Retina (tissue), 1 donor: ENCODE measurements at regions not wholly inside any gene's neighbourhood (a gene's known extent, or its start where the extent isn't known, plus 50 kb on each side); places are given as distances from the start of the nearest gene placed in this dataset.
"Not testable (repeated sequence)": the region's sequence is repeated elsewhere in the genome, so short reads cannot be mapped to it uniquely, and the experiment has no call there.

Experiments used
- DNase-seq: peaks from one replicate; pipeline ENCODE4 v3.0.0-alpha.2; 2016

DNA sequence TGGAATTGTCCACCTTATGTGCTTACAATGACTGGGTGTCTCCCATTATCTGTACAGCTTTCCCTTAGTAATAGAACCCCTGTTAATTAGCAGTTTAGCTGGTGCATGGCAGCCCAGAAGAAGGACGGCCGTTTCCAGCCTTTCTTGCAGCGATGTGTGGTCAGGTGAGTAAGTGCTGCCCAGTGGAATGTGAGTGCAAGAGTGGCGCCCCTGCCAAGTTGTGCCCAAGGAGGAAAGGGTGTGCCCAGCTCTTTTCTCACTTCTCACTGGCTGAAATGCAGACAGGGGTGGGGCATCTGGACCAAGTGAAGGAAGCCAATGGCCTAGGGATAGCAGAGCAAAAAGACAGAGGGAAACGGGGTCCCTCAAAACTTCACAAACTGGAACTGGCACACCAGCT, 296.8 kb downstream of the PREX1 start:
- no peak for DNase-seq

DNA sequence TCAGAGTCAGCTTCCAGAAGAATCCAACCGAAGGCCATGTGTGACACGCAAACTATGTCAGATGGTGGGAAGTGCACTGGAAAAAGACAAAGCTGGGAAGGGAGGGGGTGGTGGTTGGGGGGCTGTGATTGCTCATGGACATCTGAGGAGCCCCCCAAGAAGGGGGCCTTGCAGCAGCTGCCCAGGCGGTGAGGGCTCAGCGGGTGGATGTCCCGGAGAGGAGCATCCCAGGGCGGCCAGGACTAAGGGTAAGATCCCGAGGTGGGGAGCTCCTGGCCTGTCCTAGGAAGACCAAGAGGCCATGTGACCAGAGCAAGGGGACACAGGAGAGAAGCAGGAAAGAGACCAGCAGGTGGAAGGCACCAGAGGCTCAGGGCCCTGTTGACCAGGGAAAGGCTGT, 299.5 kb downstream of the PREX1 start:
- no peak for DNase-seq

DNA sequence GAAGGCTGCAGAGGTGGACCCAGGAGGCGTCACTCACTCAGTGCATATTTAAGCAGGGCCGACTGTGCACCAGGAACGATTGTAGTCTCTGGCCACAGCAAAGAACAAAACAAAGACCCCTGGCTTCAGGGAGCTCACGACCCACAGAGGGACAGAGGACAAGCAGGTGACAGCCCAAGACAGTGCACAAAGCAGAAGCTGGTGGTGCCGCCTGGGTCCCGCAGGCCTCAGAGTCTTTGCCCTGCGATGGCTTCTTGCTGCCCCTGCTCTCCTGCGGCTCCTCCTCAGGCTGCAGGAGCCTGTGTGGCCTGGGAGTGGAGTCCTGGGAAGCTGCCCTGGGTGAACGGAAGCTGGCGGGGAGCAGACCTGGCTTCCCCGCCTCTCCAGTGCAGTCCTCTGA, 300.0 kb downstream of the PREX1 start:
- no peak for DNase-seq

DNA sequence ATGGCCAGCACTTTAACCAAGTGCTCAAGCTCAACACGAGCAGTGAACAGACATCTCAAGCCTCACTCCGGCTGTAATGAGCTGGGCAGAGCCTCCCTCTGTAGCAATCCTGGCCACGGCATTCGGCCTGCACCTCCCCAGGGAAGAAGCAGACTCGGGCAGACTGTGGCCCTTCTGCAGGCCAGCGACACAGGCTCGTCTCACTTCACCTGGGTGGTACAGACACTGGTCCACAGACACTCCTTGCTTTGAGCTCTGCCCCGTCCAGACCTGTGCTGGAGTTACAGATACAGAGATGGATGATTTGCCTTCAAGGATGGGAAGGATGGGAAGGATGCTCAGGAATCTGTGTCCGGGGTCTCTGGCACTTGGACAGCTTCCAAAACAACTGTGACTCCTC, 300.9 kb downstream of the PREX1 start:
- DNase-seq: no peak

DNA sequence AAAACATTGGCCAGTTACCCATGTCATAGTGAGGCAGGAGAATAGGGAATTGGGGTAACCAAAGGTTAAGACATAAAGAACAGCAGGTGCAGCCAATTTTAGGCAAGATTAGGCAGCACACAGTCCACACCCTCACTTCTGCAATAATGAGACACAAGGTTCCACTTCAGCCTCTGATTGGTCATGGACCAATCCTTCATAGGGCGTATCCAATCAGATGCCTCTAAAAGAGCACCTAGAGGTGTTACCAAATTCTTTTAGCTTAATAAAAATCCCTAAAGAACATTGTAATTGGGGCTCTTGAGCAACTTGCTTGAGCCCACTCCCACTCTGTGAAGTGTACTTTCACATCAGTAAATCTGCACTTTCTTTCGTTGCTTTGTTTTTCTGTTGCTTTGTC, 302.4 kb downstream of the PREX1 start:
- DNase-seq: no peak

DNA sequence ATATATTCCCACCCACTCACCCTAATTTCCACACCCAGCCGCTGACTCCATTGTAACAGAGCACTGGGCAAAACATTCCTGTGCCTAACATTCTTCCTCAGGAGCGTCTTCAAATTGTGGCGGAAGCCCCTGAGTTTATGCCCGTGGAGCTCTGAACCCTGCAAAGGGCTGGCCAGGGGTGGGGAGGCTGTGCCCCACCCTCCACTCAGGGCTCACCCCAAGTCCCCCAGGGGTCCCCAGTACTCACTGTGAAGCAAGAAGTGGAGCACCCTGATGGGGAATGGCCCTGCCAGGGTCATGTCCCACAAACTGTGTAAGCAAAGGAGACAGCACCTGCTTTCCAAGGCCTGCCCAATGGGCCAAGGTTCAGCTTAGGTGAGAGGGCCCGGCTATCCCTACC, 303.2 kb downstream of the PREX1 start:
- DNase-seq: no peak

DNA sequence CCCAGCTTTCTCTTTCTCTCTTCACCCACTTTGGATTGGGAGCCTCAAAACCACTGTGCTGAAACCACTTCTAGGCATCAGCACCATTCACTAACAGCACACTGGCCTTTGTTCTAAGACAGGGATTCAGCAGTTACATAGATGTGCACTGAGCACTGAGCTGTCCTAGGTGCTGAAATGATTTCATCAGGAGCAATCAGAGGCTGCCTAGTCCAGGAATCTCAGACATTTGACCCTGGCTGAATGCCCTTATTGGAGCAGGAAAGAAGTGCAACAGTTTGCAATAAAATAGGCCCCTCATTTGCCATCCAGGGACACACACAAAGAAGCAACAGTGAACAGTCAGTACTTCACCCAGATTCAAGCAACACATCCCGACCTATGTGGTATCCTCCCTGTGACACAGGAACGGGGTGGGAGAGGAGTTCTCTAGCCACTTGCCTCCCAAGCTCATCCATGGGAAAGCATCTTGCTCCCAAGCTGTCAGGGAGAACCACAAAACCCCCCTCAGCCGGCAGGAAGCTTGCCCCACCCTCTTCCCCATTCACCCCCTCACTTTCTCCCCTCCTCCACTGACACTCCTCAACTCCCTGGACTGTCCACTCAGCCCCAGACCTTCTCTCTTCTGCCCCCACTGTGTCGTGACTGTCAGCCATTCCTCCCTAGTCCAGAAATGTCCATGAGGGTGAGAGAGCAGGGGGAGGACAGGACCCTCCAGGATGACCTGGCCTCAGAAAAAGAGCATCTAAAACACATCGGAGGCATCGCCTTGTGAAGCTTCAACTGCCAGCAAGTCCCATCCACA, 304.4 kb downstream of the PREX1 start:
- DNase-seq: peak; percentile 57

DNA sequence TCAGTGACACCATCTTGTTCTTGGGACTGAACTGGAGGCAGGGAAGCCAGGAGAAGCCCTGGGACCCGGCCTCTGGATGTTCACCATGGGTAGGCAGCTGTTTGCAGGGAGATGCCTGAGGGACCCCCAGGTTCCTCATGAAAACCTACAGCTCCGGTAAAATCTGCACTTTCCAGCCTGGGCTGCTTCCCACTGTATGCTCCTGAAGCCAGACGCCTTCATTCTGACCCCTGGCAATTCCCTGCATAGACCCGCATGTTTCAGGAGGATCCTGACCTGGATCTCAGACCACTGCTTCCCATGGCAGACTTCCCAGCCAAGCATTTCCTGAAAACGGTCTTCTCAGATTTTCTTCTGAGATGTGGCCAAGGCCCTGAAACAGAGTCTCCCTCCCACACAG, 306.7 kb downstream of the PREX1 start:
- DNase-seq: no peak

DNA sequence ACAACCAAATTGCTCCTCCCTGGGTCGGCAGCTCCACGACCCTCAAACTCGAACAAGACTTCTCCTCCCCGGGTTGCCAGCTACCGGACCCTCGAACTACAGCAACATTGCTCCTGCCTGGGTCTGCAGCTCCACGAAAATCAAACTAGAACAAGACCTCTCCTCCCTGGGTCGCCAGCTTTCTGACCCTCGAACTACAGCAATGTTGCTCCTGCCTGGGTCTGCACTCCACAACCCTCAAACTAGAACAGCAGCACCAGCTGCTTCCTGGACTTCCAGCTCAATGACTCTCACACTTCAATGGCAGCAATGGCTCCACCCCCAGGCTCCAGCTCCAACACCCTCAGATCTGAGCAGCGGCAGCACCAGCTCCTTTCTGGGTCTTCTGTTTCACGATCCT, 311.6 kb downstream of the PREX1 start:
- DNase-seq: peak; percentile 90

DNA sequence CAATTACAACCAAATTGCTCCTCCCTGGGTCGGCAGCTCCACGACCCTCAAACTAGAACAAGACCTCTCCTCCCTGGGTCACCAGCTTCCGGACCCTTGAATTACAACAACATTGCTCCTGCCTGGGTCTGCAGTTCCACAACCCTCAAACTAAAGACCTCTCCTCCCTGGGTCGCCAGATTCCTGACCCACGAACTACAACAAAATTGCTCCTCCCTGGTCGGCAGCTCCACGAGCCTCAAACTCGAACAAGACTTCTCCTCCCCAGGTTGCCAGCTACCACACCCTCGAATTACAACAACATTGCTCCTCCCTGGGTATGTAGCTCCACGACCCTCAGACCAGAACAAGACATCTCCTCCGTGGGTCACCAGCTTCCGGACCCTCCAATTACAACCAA, 313.2 kb downstream of the PREX1 start:
- not testable (repeated sequence) for DNase-seq

DNA sequence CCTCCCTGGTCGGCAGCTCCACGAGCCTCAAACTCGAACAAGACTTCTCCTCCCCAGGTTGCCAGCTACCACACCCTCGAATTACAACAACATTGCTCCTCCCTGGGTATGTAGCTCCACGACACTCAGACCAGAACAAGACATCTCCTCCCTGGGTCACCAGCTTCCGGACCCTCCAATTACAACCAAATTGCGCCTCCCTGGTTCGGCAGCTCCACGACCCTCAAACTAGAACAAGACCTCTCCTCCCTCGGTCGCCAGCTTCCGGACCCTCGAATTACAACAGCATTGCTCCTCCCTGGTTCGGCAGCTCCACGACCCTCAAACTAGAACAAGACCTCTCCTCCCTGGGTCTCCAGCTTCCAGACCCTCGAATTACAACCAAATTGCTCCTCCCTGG, 315.3 kb downstream of the PREX1 start:
- DNase-seq: not testable (repeated sequence)

DNA sequence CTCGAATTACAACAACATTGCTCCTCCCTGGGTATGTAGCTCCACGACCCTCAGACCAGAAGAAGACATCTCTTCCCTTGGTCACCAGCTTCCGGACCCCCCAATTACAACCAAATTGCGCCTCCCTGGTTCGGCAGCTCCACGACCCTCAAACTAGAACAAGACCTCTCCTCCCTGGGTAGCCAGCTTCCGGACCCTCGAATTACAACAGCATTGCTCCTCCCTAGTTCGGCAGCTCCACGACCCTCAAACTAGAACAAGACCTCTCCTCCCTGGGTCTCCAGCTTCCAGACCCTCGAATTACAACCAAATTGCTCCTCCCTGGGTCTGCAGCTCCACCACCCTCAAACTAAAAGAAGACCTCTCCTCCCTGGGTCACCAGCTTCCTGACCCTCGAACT, 322.7 kb downstream of the PREX1 start:
- not testable (repeated sequence) for DNase-seq

DNA sequence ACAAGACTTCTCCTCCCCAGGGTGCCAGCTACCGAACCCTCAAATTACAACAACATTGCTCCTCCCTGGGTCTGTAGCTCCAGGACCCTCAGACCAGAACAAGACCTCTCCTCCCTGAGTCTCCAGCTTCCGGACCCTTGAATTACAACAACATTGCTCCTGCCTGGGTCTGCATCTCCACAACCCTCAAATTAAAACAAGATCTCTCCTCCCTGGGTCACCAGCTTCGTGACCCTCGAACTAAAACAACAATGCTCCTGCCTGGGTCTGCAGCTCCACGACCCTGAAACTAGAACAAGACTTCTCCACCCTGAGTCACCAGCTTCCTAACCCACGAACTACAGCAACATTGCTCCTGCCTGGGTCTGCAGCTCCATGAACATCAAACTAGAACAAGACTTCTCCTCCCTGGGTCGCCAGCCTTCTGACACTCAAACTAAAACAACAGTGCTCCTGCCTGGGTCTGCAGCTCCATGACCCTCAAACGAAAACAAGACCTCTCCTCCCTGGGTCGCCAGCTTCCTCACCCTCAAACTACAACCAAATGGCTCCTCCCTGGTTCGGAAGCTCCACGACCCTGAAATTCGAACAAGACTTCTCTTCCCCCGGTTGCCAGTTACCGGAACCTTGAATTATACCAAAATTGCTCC, 324.5 kb downstream of the PREX1 start:
- no peak for DNase-seq

DNA sequence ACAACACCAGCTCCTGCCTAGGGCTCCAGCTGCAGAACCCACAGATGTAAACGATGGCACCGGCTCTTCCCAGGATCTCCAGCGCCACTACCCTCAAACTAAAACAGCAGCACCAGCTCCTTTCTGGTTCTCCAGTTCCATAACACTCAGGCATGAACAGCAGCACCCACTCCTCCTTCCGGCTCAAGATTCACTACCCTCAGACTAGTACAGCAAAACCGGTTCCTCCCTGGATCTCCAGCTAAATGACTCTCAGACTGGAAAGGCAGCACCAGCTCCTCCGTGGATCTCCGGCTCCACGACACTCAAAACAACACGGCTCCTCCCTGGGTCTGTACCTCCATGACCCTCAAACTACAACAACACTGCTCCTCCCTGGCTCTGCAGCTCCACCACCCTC, 325.0 kb downstream of the PREX1 start:
- no peak for DNase-seq

DNA sequence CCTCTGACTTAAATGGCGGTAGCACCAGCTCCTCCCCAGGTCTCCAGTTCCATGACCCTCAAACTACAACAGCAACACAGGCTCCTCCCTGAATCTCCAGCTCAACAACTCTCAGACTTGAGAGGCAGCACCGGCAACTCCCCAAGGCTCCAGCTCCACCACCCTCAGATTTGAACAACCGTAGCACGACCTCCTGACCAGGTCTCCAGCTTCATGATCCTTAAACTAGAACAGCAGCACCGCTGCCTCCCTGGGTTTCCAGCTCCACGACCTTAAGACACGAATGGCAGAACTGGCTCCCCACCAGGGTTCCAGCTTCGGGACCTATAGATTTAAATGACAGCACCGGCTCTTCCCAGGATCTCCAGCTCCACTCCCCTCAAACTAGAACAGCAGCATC, 325.8 kb downstream of the PREX1 start:
- no peak for DNase-seq

DNA sequence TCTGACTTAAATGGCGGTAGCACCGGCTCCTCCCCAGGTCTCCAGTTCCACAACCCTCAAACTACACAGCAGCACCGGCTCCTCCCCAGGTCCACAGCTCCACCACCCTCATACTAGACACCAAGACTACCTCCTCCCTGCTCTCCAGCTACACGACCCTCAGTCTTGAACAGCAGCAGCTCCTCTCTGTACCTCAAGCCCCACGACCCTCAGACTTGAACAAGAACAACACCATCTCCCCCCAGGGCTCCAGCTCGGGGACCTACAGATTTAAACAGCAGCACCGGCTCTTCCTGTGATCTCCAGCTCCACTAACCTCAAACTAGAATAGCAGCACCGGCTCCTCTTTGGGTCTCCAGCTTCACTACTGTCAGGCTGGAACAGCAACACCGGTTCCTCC, 326.9 kb downstream of the PREX1 start:
- not testable (repeated sequence) for DNase-seq

DNA sequence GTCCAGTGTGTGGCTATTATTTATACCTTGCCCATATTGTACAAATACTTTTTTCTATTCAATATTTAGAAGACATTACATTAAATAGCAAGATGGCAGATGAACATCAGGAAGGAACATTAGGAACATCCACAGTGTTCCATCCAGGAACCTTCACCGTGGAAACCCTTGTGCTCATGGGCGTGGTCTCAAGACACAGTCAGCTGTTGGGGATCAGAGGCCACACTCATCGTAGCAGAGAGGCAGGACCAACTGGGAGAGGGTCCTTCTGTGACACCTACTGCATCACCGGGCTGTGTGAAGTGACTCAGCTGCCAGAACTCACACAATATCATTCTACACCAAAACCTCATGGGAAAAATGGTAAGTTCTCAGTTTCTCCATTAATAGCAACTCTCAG, 328.9 kb downstream of the PREX1 start:
- DNase-seq: not testable (repeated sequence)

DNA sequence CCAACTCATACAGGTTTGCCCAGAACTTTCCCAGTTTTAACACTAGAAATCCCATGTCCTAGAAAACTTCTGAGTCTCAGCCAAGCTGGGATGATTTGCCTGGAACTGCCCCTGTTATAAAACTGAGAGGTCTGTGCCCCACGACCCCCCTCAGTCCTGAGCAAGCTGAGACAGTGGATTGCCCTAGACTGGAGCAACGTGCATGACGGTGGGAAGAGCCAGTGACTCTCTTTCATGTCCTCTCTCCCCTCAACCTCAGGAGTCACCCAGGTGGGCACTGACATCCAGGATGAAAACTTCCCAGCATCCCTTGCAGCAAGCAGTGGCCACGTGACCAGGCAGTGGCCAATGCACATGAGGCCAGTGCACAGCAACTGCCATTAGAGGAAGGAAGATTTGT, 329.7 kb downstream of the PREX1 start:
- DNase-seq: not testable (repeated sequence)

DNA sequence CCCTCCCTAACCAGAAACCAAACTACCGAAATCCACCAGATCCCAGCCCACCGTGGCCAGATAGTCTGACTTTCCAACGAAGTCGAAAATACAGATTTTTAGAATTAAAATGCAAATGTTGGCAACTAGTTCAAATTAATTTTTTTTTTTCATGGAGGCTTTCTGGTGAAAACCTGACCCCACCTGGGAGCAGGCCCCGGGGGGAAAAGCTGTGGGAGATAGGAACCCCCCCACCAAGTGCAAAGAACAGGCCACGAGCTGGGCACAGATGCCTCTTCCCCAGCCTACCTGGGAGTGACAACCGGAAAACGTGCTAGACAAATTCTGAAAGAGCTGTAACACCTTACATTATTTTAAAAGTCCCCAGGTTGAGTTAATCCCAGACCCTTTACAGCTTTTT, 333.8 kb downstream of the PREX1 start:
- DNase-seq: no peak

DNA sequence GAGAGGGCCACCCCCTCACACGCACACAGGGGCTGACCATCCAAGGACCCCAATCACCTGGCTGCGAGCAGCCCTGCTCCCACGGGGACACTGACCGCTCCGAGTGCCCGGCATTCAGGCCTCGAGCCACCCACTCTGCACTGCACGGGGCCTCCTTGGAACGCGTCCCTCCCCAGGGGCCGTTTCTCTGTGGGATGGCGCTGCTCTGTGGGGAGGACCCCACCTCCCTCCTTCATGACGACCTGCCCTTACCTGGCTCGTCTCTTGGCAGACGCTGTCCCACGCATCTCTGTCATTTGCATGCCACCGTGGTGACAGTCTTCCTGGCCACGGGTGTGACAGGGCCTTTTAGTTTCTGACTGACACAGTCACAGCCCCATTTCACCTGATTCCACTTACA, 334.5 kb downstream of the PREX1 start:
- not testable (repeated sequence) for DNase-seq

DNA sequence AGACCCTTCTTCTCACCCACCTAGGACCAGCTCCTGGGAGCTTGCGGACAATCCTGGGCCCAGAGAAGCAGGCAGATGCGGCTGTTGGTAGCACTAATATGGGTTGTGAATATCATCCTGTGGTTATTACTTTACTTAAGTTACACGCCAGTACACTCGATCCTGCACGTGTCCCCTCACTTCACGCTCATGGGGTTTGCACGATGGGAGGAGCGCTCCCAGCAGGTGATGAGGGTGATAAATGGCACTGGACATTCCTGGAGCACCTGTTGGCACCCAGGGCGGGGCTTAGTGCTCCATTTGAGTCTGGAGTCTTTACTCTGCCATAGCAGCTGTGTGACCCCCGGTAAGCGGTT, 335.1 kb downstream of the PREX1 start:
- DNase-seq: no peak

DNA sequence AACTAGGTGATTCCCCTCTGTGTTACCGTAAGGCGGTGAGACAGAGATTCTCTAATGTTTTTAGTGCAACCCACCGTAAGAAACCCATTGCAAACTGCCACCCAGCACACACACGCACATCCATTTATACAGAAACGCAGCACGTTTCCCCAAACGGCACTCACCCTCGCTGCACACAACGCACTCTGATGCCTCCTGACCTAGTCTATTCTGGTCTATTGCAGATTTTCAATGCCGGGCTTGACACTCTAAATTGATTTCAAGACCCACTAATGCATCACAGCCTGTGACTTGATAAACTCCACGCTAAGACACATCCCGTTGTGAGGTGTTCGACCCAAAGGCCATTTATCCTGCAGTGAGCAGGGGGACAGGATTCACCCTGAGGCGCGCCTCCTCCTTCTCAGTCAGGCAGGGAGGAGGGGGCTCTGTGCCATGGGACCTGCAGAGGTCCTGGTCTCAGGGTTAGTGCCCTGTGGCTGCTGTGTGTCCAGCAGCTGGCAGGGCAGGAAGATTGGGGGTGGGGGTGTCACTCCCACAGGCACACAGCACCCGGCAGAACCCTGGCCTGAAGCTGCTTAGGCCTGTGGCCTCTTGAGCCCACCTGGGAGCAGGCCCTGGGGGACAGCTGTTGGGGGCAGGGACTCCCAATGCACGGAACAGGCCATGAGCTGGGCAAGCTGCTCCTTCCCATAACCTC, 335.6 kb downstream of the PREX1 start:
- peak; percentile 59 for DNase-seq

DNA sequence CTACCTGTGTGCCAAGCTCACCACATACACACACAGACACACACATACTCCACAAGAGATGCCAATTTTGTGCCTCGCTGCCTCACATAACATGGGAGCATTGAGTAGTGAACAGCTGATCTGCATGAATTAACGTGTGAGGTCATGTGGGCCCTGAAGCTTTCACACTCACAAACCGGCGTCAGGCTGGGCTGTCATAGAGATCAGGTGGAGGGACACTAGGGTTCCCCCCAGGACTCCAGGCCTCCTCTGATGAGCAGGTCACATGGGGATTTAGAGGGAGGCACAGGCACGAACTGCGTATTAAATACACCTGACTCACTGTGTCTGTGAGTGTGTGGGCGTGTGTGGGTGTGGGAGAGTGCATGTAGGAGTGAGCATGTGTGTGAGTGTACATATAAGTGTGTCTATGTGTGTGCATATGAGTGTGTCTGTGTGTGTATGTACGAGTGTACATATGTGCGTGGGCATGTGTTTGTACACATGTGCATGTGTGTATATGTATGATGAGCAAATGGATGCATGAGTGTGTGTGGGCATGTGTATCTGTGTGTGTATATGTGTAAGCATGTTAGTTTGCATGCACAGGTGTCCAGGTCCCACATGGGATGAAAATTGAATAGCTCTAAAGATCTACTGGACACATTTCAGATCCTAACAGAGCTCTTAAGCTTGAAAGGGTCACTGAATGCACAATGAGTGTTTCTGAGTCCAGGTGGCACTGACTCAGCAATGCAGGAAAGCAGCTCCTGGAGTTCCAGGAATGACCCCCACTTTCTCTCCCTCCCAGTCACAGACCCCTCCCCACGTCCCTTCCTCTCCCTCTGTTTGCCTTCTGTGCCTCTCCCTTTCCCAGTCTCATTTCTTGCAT, 336.6 kb downstream of the PREX1 start:
- DNase-seq: peak; percentile 38
